Fibroblast of skin of left biceps (primary cell): ENCODE measurements at regions not wholly inside any gene's neighbourhood (a gene's known extent, or its start where the extent isn't known, plus 50 kb on each side); places are given as distances from the start of the nearest gene placed in this dataset.
"Not testable (repeated sequence)": the region's sequence is repeated elsewhere in the genome, so short reads cannot be mapped to it uniquely, and the experiment has no call there.

Source experiments
- DNase-seq, 2 experiments: peaks; one replicate each; pipeline ENCODE4 v3.0.0-alpha.2; 2013; ENCODE audit warnings: low read depth in 2 of 2

- DNase-seq: no peak
Observed at GRCh38 chr5:89087128-89087527, 204.1 kb upstream of the MEF2C start.

GRCh38 chr5:89086390-89087086, 203.6 kb upstream of the MEF2C start:
- DNase-seq: peak in 1 of 2 experiments; percentile 14

GRCh38 chr5:89083791-89084190, 200.8 kb upstream of the MEF2C start:
- peak; percentile 89 to 90 for DNase-seq

- no peak for DNase-seq
Observed at GRCh38 chr5:89081360-89081759, 198.4 kb upstream of the MEF2C start.

- DNase-seq: no peak
Observed at GRCh38 chr5:89080467-89081116, 197.6 kb upstream of the MEF2C start.

- no peak for DNase-seq
Observed at GRCh38 chr5:89072842-89073672, 190.1 kb upstream of the MEF2C start.

- no peak for DNase-seq
Observed at GRCh38 chr5:89071941-89072331, 189.0 kb upstream of the MEF2C start.

GRCh38 chr5:89071101-89071940, 188.3 kb upstream of the MEF2C start:
- no peak for DNase-seq

- DNase-seq: no peak
Observed at GRCh38 chr5:89069591-89069990, 186.6 kb upstream of the MEF2C start.

- DNase-seq: no peak
Observed at GRCh38 chr5:89067362-89067761, 184.4 kb upstream of the MEF2C start.

- DNase-seq: no peak
Observed at GRCh38 chr5:89065919-89066318, 182.9 kb upstream of the MEF2C start.

- DNase-seq: no peak
Observed at GRCh38 chr5:89064736-89065135, 181.8 kb upstream of the MEF2C start.

GRCh38 chr5:89064054-89064453, 181.1 kb upstream of the MEF2C start:
- peak; percentile 11 to 19 for DNase-seq

- no peak for DNase-seq
Observed at GRCh38 chr5:89060768-89061167, 177.8 kb upstream of the MEF2C start.

GRCh38 chr5:89059274-89059673, 176.3 kb upstream of the MEF2C start:
- DNase-seq: no peak

- DNase-seq: no peak
Observed at GRCh38 chr5:89055695-89056085, 172.7 kb upstream of the MEF2C start.

GRCh38 chr5:89055015-89055694, 172.2 kb upstream of the MEF2C start:
- DNase-seq: no peak

- DNase-seq: no peak
Observed at GRCh38 chr5:89053547-89053946, 170.6 kb upstream of the MEF2C start.

- DNase-seq: not testable (repeated sequence)
Observed at GRCh38 chr5:89050062-89050461, 167.1 kb upstream of the MEF2C start.

GRCh38 chr5:89047571-89047970, 164.6 kb upstream of the MEF2C start:
- DNase-seq: no peak

- DNase-seq: no peak
Observed at GRCh38 chr5:89045216-89045615, 162.2 kb upstream of the MEF2C start.
